ENCODE measurements at regions not wholly inside any gene's neighbourhood (a gene's known extent, or its start where the extent isn't known, plus 50 kb on each side); places are given as distances from the start of the nearest gene placed in this dataset.

- no peak for DNase-seq (ENCODE audit: low read depth)
- H3K4me3 ChIP-seq (ENCODE audit: low read depth, low read length), result no peak overlapping the region
- TF ChIP-seq CTCF (conservative IDR thresholded peaks at IDR 0.05; ENCODE audit: low read depth, low read length), result no peak
Observed at GRCh38 chr12:91328451-91328850, 145.8 kb upstream of the DCN start.

- DNase-seq (ENCODE audit: low read depth), result no peak
- TF ChIP-seq CTCF (conservative IDR thresholded peaks at IDR 0.05; ENCODE audit: low read depth, low read length), result no peak
- H3K4me3 ChIP-seq (ENCODE audit: low read depth, low read length), result no peak overlapping the region
Observed at GRCh38 chr12:91327889-91328288, 145.3 kb upstream of the DCN start.

GRCh38 chr12:91327131-91327530, 144.5 kb upstream of the DCN start:
- no peak overlapping the region for H3K4me3 ChIP-seq (ENCODE audit: low read depth, low read length)
- no peak for DNase-seq (ENCODE audit: low read depth)
- no peak for TF ChIP-seq CTCF (conservative IDR thresholded peaks at IDR 0.05; ENCODE audit: low read depth, low read length)

GRCh38 chr12:91326058-91327027, 143.7 kb upstream of the DCN start:
- peak; percentile 85 for TF ChIP-seq CTCF (conservative IDR thresholded peaks at IDR 0.05; ENCODE audit: low read depth, low read length)
- H3K4me3 ChIP-seq (ENCODE audit: low read depth, low read length), result no peak overlapping the region
- no peak for DNase-seq (ENCODE audit: low read depth)

GRCh38 chr12:91320999-91321398, 138.4 kb upstream of the DCN start:
- no peak for TF ChIP-seq CTCF (conservative IDR thresholded peaks at IDR 0.05; ENCODE audit: low read depth, low read length)
- H3K4me3 ChIP-seq (ENCODE audit: low read depth, low read length), result no peak overlapping the region
- no peak for DNase-seq (ENCODE audit: low read depth)

GRCh38 chr12:91319071-91319760, 136.6 kb upstream of the DCN start:
- no peak overlapping the region for H3K4me3 ChIP-seq (ENCODE audit: low read depth, low read length)
- DNase-seq (ENCODE audit: low read depth), result no peak
- no peak for TF ChIP-seq CTCF (conservative IDR thresholded peaks at IDR 0.05; ENCODE audit: low read depth, low read length)
